22Rv1 (cell line): ENCODE measurements at regions not wholly inside any gene's neighbourhood (a gene's known extent, or its start where the extent isn't known, plus 50 kb on each side); places are given as distances from the start of the nearest gene placed in this dataset.

Source experiments
- CTCF ChIP-seq: fragments of 450-650 bp; IDR thresholded peaks from 2 replicates; pipeline ENCODE4 v1.5.1; 2017; ENCODE audit warnings: mild to moderate bottlenecking
- ZFX ChIP-seq: fragments of 450-650 bp; IDR thresholded peaks from 2 replicates; pipeline ENCODE4 v1.6.1; 2017; ENCODE audit warnings: antibody characterized with exemption, borderline replicate concordance

GRCh38 chrX:86887341-86887740 is 630.3 kb upstream of the KLHL4 start:
- no peak for TF ChIP-seq CTCF
- no peak for TF ChIP-seq ZFX
